Colonic mucosa (tissue), 4 donors: ENCODE measurements at regions not wholly inside any gene's neighbourhood (a gene's known extent, or its start where the extent isn't known, plus 50 kb on each side); places are given as distances from the start of the nearest gene placed in this dataset.

Experiments used
- DNase-seq: peaks from one replicate; pipeline ENCODE4 v3.0.0-alpha.2; 2020
- H3K27ac ChIP-seq: fragments of 200-600 bp; one replicate; pipeline ENCODE4 v1.8.0; 2021
- H3K27me3 ChIP-seq: fragments of 200-600 bp; one replicate; pipeline ENCODE4 v1.8.0; 2021
- H3K36me3 ChIP-seq: fragments of 200-600 bp; one replicate; pipeline ENCODE4 v1.8.0; 2021
- H3K4me1 ChIP-seq: fragments of 200-600 bp; one replicate; pipeline ENCODE4 v1.8.0; 2021; ENCODE audit warnings: mild to moderate bottlenecking
- H3K4me3 ChIP-seq: fragments of 200-600 bp; one replicate; pipeline ENCODE4 v1.8.0; 2021
- H3K9ac ChIP-seq, 2 donors: one replicate each; pipeline ENCODE4 v1.7.0; 2013; ENCODE audit warnings: control low read depth in 2 of 2, low read depth in 2 of 2, low read length in 2 of 2
- H3K9me3 ChIP-seq: fragments of 200-600 bp; one replicate; pipeline ENCODE4 v1.8.0; 2021
- CTCF ChIP-seq: fragments of 200-600 bp; IDR thresholded peaks from one replicate; pipeline ENCODE4 v1.8.0; 2022; ENCODE audit warnings: antibody characterized with exemption, mild to moderate bottlenecking
- intact Hi-C: fragments of 100-400 bp; cut with DNase I; formaldehyde crosslinking; loops from one replicate; pipeline ENCODE4 v1.14.1; 2022
- donor health status: healthy.
- donor health status: DM: no; HTN: no; CAD: no.
- donor health status: DM: no; HTN: no; CAD: no.

DNA sequence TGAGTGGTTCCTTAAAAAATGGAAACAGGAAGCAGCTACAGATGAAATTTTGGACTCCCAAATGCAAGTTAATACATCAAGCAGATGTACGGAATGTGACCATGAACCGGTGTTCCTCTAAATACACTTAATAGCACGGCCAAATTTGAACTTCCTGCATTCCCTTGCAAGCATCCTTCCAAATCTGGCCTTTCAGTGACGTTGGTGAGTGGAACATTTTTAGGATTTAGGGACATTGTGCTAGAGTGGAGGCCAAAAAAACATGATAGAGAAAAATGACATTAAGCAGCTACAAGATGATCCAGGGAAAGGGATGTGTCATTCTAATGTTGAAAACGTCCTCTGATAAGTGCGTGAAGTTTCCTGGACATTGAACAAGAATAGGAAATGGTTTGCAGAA lies 62.1 kb downstream of the CTAGE1 start:
- Histone ChIP-seq H3K4me3 (no peak overlapping the region), H3K4me1 (no peaks in the 10 kb centered on the region), H3K9ac (no peak overlapping the region), H3K36me3 (no peaks in the 10 kb centered on the region), H3K27me3 (no peaks in the 10 kb centered on the region), H3K9me3 (no peaks in the 10 kb centered on the region), H3K27ac (no peak overlapping the region)
- intact Hi-C loops, result loop anchor here (10.0 kb wide), 1 partner anchor 209 kb away; no protein-coding TSS in a partner anchor
- no peak for TF ChIP-seq CTCF
- no peak for DNase-seq

- Histone ChIP-seq H3K4me1 (no peaks in the 10 kb centered on the region), H3K36me3 (no peaks in the 10 kb centered on the region), H3K9me3 (no peaks in the 10 kb centered on the region), H3K27me3 (no peaks in the 10 kb centered on the region), H3K27ac (no peak overlapping the region), H3K4me3 (no peak overlapping the region), H3K9ac (no peak overlapping the region)
- no peak for DNase-seq
- no peak for TF ChIP-seq CTCF
- intact Hi-C loops, result loop anchor here (10.0 kb wide), 1 partner anchor 210 kb away; no protein-coding TSS in a partner anchor
These were observed 62.6 kb downstream of the CTAGE1 start for GRCh38 chr18:22355069-22355468.

DNA sequence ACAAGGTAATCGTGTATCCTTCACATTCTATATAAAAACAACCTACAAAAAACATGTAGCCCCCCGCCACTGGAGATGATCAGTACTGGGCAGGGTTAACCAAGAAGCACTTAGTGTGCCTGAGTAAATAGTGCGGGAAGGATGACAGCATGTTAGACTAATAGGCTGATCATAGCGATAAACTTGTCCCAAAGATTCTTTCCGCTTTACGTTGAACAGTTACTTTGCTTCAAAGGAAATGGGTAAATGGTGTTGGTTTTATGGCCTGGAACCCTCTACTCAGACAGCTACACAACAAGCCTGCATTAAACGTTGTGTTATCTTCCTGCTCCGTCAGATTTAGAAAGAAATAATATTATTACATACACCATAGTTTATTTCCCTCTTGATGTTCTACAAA lies 67.7 kb downstream of the CTAGE1 start:
- Histone ChIP-seq H3K36me3 (no peaks in the 10 kb centered on the region), H3K27me3 (no peaks in the 10 kb centered on the region), H3K9me3 (no peaks in the 10 kb centered on the region), H3K4me3 (no peak overlapping the region), H3K9ac (no peak overlapping the region), H3K4me1 (no peaks in the 10 kb centered on the region), H3K27ac (no peak overlapping the region)
- no peak for DNase-seq
- intact Hi-C loops, result loop anchor here (5.0 to 10.0 kb wide), 4 partner anchors 48 to 215 kb away; no protein-coding TSS in a partner anchor
- no peak for TF ChIP-seq CTCF

DNA sequence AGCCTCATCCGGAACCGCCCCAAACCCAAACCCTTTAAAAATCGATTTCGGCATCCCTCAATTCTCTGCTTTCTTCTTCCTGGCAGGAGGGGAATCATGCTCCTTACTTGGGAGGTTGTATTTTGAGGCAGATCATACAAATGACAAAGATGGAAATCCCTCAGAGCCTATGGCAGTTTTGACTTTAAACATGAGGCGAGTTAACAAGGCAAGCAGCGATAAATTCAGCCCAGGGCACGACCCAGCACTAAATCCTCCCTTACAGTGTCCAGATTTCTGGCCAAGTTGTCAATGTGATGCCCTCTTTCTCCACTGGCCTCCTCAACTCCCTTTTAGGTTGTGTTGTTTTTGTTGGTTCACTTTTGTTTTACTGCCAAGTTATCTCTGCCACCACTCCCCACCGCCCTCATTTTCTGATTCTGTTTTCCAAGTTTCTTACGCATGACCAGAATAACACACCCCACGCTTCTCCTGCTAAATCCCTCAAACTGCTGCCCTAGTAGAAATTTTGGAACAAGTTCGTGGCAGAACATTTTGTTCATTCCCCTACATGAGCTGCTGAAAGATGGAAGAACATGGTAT lies 68.3 kb downstream of the CTAGE1 start:
- TF ChIP-seq CTCF, result no peak
- Histone ChIP-seq H3K9ac (peak overlapping the region in 1 of 2 donors; percentile 70), H3K4me3 (peak overlapping the region; percentile 45), H3K27ac (no peak overlapping the region), H3K27me3 (no peaks in the 10 kb centered on the region), H3K36me3 (no peaks in the 10 kb centered on the region), H3K4me1 (no peaks in the 10 kb centered on the region), H3K9me3 (no peaks in the 10 kb centered on the region)
- intact Hi-C loops, result loop anchor here (5.0 to 10.0 kb wide), 2 partner anchors 105 to 177 kb away; no protein-coding TSS in a partner anchor
- no peak for DNase-seq

GRCh38 chr18:22348521-22349316 lies 69.0 kb downstream of the CTAGE1 start:
- H3K9me3 ChIP-seq, result no peaks in the 10 kb centered on the region
- H3K27ac ChIP-seq, result peak overlapping the region; percentile 78
- H3K27me3 ChIP-seq, result no peaks in the 10 kb centered on the region
- H3K9ac ChIP-seq, result peak overlapping the region; percentile 83 to 84
- H3K4me3 ChIP-seq, result peak overlapping the region; percentile 45
- H3K4me1 ChIP-seq, result no peaks in the 10 kb centered on the region
- DNase-seq, result peak; percentile 74
- no peak for TF ChIP-seq CTCF
- no peaks in the 10 kb centered on the region for H3K36me3 ChIP-seq
- intact Hi-C loops, result loop anchor here (5.0 to 10.0 kb wide), 2 partner anchors 104 to 176 kb away; no protein-coding TSS in a partner anchor
